HUES6 (cell line): ENCODE measurements at regions not wholly inside any gene's neighbourhood (a gene's known extent, or its start where the extent isn't known, plus 50 kb on each side); places are given as distances from the start of the nearest gene placed in this dataset.

ENCODE experiments used
- H3K27ac ChIP-seq: 2 replicates; pipeline ENCODE4 v1.7.0; 2013; ENCODE audit warnings: low read depth, mild to moderate bottlenecking, low read length, inconsistent platforms
- H3K27me3 ChIP-seq: 2 replicates; pipeline ENCODE4 v1.6.1; 2013; ENCODE audit warnings: low read length; ENCODE audit not compliant: control insufficient read depth, insufficient read depth
- H3K36me3 ChIP-seq: 2 replicates; pipeline ENCODE4 v1.6.1; 2013; ENCODE audit warnings: low read length; ENCODE audit not compliant: control insufficient read depth, insufficient read depth
- H3K4me1 ChIP-seq: 2 replicates; pipeline ENCODE4 v1.6.1; 2013; ENCODE audit warnings: low read length; ENCODE audit not compliant: control insufficient read depth, insufficient read depth
- H3K4me3 ChIP-seq: 2 replicates; pipeline ENCODE4 v1.5.1; 2013; ENCODE audit warnings: low read depth, low read length
- H3K9ac ChIP-seq: one replicate; pipeline ENCODE4 v1.6.1; 2013; ENCODE audit warnings: mild to moderate bottlenecking, low read length
- H3K9me3 ChIP-seq: 2 replicates; pipeline ENCODE4 v1.6.1; 2013; ENCODE audit warnings: low read depth, low read length; ENCODE audit not compliant: control insufficient read depth, insufficient read depth

DNA sequence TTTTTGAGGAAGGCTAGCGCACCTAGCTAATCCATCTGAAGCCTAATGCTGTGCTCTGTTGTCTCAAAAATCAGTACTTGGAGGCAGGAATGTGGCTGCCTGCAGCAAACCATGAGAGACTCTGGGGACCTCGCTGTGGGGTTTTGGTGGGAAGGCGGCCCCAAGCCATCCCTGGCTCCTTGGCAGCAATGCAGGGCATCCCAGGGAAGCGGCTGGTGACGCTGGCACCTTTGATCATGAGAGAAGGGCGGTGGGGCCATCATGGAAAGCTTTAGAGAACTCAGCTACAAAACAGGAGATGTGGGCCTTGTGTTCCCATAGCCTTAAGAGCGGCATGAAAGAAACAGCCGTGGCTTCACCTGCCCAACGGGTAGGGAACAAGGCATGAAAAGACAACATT is 101.1 kb upstream of the SFSWAP start:
- Histone ChIP-seq H3K9me3 (no peaks in the 10 kb centered on the region), H3K27me3 (peaks cover 4% of the 10 kb centered on the region; the same call in 1 of the 2 replicates)

DNA sequence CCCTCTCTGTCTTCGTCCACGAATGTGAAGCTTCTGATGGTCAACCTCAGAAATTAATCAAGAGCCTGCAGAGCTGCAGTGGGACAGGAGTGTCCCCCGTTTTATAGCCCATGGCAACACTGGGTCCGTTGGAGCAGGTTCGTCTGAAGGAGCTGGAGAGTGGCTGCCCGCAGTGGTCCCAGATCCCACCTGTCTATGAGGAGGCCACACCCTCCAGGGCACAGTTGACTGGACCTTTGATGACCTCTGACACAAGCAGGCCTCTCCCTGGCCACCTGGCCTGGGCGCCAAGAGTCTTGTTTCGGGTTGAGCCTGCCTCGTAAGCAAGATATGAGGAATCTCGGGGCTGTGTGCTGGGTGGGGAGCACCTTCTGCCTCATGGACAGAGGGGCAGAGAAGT is 100.7 kb upstream of the SFSWAP start:
- no peaks in the 10 kb centered on the region for H3K9me3 ChIP-seq

More for the DNA sequence above, 101.1 kb upstream of the SFSWAP start:
- Histone ChIP-seq H3K4me3 (no peak overlapping the region), H3K36me3 (no peaks in the 10 kb centered on the region), H3K27ac (no peak overlapping the region), H3K4me1 (peaks cover 6% of the 10 kb centered on the region), H3K9ac (no peak overlapping the region)

DNA sequence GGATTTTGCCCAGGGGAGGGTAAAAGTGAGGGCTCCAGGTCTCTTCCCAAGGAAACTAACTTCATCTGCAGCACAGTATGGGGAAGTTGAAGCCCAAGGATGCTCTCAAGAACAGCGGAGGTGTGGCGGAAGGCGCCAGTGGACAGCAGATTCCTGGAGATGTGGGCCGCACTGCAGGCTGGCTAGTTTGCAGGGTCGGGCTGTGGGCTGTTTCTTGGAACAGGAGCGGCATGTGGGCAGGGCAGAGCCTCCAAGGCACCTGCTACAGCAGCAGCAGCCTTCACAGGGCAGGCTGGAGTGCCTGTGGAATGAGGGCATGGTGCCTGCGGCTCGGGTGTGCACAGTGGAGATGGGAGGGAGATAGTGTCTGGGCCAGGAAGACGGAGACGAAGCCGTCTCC is 100.0 kb upstream of the SFSWAP start:
- H3K9me3 ChIP-seq, result no peaks in the 10 kb centered on the region
- peaks cover 6% of the 10 kb centered on the region for H3K4me1 ChIP-seq

More for the DNA sequence above, 100.7 kb upstream of the SFSWAP start:
- Histone ChIP-seq H3K9ac (no peak overlapping the region), H3K27ac (no peak overlapping the region), H3K4me1 (peaks cover 6% of the 10 kb centered on the region), H3K27me3 (peaks cover 4% of the 10 kb centered on the region; the same call in 1 of the 2 replicates), H3K4me3 (no peak overlapping the region), H3K36me3 (no peaks in the 10 kb centered on the region)

DNA sequence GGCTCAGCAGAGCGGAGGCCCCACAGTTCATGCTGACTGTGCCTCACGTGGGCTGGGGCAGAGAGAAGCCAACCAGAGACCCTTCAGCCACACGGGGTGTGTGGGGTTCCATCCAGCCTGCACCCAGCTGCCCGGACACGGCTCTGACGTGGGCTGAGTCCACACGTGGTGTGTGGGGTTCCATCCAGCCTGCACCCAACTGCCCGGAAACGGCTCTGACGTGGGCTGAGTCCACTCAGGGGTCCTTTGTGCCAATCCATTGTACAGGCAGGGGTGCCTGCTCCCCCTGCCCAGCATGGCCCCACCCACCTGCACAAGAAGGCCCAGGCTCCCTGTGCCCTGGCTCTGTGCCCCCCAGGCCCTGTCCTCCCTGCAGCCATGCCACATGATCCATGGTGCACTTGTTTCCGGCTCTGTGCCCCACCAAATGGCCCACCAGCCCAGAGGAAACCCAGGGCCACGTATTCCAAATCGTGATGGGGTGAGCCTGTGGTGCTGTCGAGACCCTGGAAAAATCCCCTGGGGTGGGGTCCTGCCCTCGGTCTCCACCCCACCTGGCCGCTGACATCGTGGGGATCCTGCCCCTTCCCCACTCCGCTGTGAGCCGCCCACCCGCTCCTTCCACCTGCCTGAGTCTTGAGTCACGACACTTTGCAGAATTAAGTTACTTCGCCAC is 99.3 kb upstream of the SFSWAP start:
- Histone ChIP-seq H3K36me3 (no peaks in the 10 kb centered on the region), H3K27me3 (no peaks in the 10 kb centered on the region), H3K27ac (no peak overlapping the region)

More for the DNA sequence above, 100.0 kb upstream of the SFSWAP start:
- H3K9ac ChIP-seq, result no peak overlapping the region
- H3K27me3 ChIP-seq, result peaks cover 3% of the 10 kb centered on the region; the same call in 1 of the 2 replicates
- no peaks in the 10 kb centered on the region for H3K36me3 ChIP-seq
- no peak overlapping the region for H3K27ac ChIP-seq
- H3K4me3 ChIP-seq, result no peak overlapping the region

DNA sequence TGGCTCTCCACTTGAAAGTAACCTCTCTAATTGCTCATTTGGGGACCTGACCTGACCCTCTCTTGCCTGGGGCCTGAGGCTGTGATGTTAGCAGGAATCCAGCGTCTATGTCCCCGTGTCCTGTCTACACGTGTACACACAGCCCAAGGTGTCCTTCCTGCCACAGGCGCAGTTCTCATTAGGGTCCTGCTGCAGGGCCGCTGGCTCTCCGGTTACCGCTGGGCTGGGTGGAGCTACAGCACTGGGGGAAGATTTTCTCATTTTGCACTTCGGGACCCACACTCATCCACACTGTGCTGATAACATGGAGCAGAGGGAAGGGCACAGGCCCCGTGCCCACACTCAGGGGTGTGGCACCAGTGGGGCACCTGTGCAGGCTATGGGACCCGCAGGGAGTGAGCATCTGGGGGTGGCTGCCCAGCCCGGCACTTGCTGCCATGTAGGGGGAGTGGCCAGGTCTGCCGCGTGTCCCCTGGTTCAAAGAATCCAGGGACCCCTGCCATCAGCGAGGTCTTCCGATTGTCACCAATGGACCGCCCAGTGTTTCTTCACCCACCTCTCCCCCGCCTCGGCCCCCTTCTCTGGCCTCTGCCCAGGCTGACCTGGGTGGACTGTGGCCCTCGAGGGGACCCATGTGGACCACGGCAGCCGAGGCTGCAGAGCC is 98.7 kb upstream of the SFSWAP start:
- H3K27ac ChIP-seq, result no peak overlapping the region
- H3K9ac ChIP-seq, result no peak overlapping the region
- no peaks in the 10 kb centered on the region for H3K27me3 ChIP-seq
- H3K4me3 ChIP-seq, result no peak overlapping the region
- no peaks in the 10 kb centered on the region for H3K9me3 ChIP-seq
- H3K4me1 ChIP-seq, result peaks cover 6% of the 10 kb centered on the region
- no peaks in the 10 kb centered on the region for H3K36me3 ChIP-seq

More for the DNA sequence above, 99.3 kb upstream of the SFSWAP start:
- H3K4me1 ChIP-seq, result peaks cover 6% of the 10 kb centered on the region
- H3K9me3 ChIP-seq, result no peaks in the 10 kb centered on the region
- H3K4me3 ChIP-seq, result no peak overlapping the region
- no peak overlapping the region for H3K9ac ChIP-seq

DNA sequence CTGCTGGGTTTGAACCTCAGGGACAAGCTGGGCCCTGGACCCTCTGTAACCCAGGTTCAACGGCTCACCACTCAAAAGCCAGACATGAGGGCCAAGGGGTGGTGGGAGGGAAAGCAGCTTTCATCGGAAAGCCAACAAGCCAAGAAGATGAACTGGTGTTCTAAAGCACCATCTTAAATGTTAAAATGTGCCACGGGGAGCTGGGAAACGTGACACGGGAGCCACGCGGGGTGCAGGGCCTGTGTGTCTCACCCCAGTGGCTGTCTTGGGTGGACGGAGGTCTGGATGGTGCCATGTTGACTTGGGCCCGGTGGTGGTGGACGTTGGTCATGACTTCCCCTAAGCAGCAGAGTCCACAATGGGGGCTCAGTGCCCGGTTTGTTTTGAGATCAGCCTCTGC is 97.7 kb upstream of the SFSWAP start:
- Histone ChIP-seq H3K36me3 (no peaks in the 10 kb centered on the region), H3K27me3 (no peaks in the 10 kb centered on the region), H3K4me3 (no peak overlapping the region), H3K4me1 (peaks cover 6% of the 10 kb centered on the region), H3K27ac (no peak overlapping the region), H3K9ac (no peak overlapping the region), H3K9me3 (no peaks in the 10 kb centered on the region)

DNA sequence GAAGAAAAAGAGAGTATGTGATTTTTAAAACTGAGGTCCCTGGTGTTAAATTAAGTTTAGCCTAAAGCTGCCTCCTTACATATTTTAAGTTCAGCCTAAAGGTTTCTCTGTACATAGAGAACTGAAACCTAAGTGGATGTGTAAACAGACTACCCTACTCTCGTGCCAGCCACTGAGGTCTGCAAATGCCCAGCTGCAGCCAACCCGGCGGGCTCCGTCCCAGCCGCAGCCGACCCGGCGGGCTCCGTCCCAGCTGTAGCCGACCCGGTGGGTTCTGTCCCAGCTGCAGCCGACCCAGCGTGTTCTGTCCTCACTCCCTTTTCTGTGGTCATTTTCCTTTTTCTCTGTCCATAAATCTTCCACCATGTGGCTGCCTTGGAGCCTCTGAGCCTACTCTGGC is 97.2 kb upstream of the SFSWAP start:
- no peaks in the 10 kb centered on the region for H3K27me3 ChIP-seq
- peaks cover 6% of the 10 kb centered on the region for H3K4me1 ChIP-seq
- H3K4me3 ChIP-seq, result no peak overlapping the region
- H3K9me3 ChIP-seq, result no peaks in the 10 kb centered on the region
- no peak overlapping the region for H3K27ac ChIP-seq
- no peak overlapping the region for H3K9ac ChIP-seq
- no peaks in the 10 kb centered on the region for H3K36me3 ChIP-seq

DNA sequence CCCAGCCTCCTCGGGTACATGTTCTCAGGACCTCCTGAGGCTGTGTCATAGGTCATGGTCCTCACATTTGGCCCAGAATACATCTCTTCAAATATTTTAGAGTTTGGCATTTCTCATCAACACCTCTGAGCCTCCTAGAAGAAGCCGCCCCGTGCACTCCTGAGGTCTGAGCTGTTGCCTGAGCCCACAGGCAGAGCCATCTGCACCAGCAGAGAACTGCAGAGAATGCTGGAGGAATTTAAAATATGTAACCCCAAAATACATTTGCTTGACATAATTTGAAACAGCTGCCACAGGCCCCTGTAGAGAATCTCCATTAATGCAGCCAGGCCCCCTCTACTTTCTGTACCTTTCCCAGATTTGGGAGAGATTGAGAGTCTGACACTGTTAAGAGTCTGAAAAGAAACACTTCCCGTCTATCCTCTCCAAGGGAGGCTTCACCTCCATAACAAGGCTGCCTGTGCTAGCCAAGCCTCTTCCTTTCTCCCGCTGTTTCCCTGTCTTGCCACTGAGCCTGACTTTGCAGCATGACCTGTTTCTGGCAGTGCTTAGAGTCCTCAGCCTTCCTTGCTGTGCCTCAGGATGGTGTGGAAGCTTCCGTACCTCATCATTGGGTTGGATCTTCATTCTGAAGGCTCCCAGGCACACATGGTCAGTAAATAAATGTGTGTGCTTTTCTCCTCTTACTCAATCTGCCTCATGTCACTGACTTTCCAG is 95.4 kb upstream of the SFSWAP start:
- H3K27me3 ChIP-seq, result peaks cover 9% of the 10 kb centered on the region
- no peak overlapping the region for H3K27ac ChIP-seq
- no peak overlapping the region for H3K9ac ChIP-seq
- H3K36me3 ChIP-seq, result no peaks in the 10 kb centered on the region
- no peak overlapping the region for H3K4me3 ChIP-seq
- H3K4me1 ChIP-seq, result no peaks in the 10 kb centered on the region
- no peaks in the 10 kb centered on the region for H3K9me3 ChIP-seq

DNA sequence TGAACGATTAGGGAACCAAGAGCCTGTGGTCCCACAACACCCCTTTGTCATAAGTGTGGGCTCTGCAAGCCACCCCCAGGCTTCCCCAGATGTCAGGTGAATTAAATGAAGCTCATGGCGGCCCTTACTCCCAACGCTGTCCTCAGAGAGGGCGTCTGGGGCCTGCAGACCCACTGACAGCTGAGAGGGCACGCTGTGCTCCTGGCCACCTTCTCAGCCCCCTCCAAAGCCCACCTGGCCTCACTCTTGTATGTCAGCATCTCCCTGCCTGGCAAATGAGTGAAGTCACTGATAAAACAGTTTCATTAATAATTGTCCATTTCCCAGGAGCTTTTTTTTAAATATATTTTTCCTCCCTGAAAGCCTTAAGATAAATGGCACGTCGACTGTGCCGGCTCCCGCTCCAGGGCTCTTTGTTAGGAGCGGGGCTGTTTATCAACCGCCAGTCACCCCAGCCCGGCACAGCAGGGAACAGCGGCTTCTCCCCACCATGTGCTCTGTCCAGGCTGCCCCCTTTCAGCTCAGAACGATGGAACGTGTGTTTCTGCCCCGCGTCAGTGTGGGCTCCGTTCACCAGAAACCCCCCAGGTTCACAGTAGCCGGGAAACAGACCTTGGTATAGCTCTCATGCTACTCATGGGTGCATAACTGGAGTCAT is 94.7 kb upstream of the SFSWAP start:
- Histone ChIP-seq H3K4me1 (peaks cover 6% of the 10 kb centered on the region; the same call in 1 of the 2 replicates), H3K27me3 (peaks cover 9% of the 10 kb centered on the region), H3K4me3 (no peak overlapping the region), H3K27ac (no peak overlapping the region), H3K36me3 (no peaks in the 10 kb centered on the region), H3K9me3 (no peaks in the 10 kb centered on the region), H3K9ac (no peak overlapping the region)

DNA sequence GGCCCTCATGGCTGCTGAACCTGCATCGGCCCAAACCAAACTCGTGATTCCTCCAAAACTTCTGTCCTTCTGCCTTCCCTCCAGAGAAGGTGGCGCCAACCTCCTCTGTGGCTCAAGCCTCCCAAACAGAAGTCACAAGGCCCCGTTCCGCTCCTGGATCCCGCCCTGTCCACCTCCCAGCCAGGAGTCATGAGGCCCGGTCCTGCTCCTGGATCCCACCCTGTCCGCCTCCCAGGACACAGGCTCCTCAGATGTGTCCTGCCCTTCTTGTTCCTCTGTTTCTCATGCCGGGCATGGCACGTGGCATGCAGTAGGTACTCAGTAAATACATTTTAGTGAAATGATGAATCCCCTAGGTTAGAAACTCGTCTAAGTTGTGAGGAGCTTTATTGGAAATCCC is 94.2 kb upstream of the SFSWAP start:
- no peak overlapping the region for H3K9ac ChIP-seq

More for the DNA sequence above, 94.2 kb upstream of the SFSWAP start:
- no peaks in the 10 kb centered on the region for H3K9me3 ChIP-seq
- H3K27me3 ChIP-seq, result peaks cover 9% of the 10 kb centered on the region
- no peak overlapping the region for H3K27ac ChIP-seq
- H3K4me3 ChIP-seq, result no peak overlapping the region
- no peaks in the 10 kb centered on the region for H3K36me3 ChIP-seq
- H3K4me1 ChIP-seq, result peaks cover 12% of the 10 kb centered on the region
